VCaP (cell line): ENCODE measurements at regions not wholly inside any gene's neighbourhood (a gene's known extent, or its start where the extent isn't known, plus 50 kb on each side); places are given as distances from the start of the nearest gene placed in this dataset.

Experiments used
- H3K27ac ChIP-seq: fragments of 450-650 bp; 2 replicates; pipeline ENCODE4 v1.5.1; 2017
- CTCF ChIP-seq: fragments of 450-650 bp; conservative IDR thresholded peaks from 2 replicates; pipeline ENCODE4 v1.5.1; 2017; ENCODE audit warnings: mild to moderate bottlenecking, moderate library complexity

DNA sequence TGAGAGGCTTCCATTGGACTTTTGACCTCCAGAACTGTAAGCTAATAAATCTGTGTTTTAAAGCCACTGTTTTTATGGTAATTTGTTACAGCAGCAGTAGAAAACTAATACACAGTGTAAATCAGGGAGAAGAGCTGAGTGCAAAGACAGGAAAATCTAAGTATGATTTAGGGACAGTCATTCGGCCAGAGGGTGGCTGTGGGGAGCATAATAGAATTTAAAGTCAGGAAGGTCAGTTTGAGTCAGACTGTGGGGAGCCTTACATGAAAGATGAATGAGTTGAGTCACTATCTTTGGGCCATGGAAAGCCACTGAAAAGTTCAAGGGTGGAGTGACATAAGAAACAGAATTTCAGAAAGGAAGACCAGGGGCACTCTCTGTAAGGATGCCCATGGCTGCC, 52.4 kb upstream of the SSX2IP start:
- TF ChIP-seq CTCF: no peak
- no peak overlapping the region for H3K27ac ChIP-seq

- no peak for TF ChIP-seq CTCF
- H3K27ac ChIP-seq: no peak overlapping the region
Observed at GRCh38 chr1:84740050-84740714, 49.9 kb upstream of the SSX2IP start.
